Calu3 (cell line): ENCODE measurements at regions not wholly inside any gene's neighbourhood (a gene's known extent, or its start where the extent isn't known, plus 50 kb on each side); places are given as distances from the start of the nearest gene placed in this dataset.

Source experiments
- BruUV-seq: library from RNA; stranded (reverse); fragments of 400-500 nt; replicated peaks from 2 replicates; lab custom pipeline; 2021; lab: Mats Ljungman, UMichigan
- CTCF ChIA-PET: fragments of 300-600 bp; sonication (Branson Sonifier 250); formaldehyde crosslinking; loops from one replicate; lab custom pipeline; 2022; ENCODE audit warnings: antibody characterized with exemption; lab: Charles Lee
- DNase-seq: peaks from one replicate; pipeline ENCODE4 v3.0.0; 2022
- H3K27ac Mint-ChIP-seq: one replicate; pipeline ENCODE4 v1.8.0; 2022; ENCODE audit warnings: mixed read lengths; ENCODE audit not compliant: unreplicated experiment
- H3K27me3 Mint-ChIP-seq: one replicate; pipeline ENCODE4 v1.8.0; 2022; ENCODE audit warnings: mixed read lengths; ENCODE audit not compliant: unreplicated experiment
- H3K36me3 Mint-ChIP-seq: one replicate; pipeline ENCODE4 v1.8.0; 2022; ENCODE audit warnings: mild to moderate bottlenecking, moderate library complexity, mixed read lengths; ENCODE audit not compliant: insufficient read depth, unreplicated experiment
- H3K4me1 Mint-ChIP-seq: one replicate; pipeline ENCODE4 v1.8.0; 2022; ENCODE audit warnings: mild to moderate bottlenecking, low read depth, mixed read lengths; ENCODE audit not compliant: unreplicated experiment
- H3K4me3 Mint-ChIP-seq: one replicate; pipeline ENCODE4 v1.8.0; 2022; ENCODE audit warnings: mild to moderate bottlenecking, low read depth, moderate library complexity, mixed read lengths; ENCODE audit not compliant: unreplicated experiment
- H3K9me3 Mint-ChIP-seq: one replicate; pipeline ENCODE4 v1.8.0; 2022; ENCODE audit warnings: low read depth, mixed read lengths; ENCODE audit not compliant: unreplicated experiment
- intact Hi-C: fragments of 100-400 bp; cut with micrococcal nuclease; formaldehyde crosslinking; loops from one replicate; pipeline ENCODE4 v1.10.0; 2022; ENCODE audit not compliant: unreplicated experiment
- TF ChIP-seq, protein P1 (sequence below): fragments of 200-600 bp; IDR thresholded peaks from one replicate; pipeline ENCODE4 v1.8.0; 2022; ENCODE audit warnings: antibody characterized with exemption; ENCODE audit not compliant: unreplicated experiment

DNA sequence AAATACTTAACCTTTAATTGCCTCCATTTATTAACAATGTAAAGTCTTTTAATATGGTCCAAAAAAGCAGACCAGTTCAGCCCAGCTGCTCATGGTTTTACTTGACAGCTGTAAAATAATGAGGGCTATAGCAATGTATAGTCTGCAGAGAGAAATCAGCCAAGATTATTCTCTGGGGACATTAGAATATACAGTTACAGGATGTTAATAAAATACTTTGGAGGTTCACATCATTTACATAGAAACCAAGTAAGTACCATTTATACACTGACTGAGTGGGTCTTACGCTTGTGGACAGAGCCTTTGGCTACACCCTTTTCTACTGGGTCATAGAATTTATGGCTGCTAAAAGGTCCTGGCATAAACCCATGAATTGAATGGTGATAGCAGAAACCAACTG is 340.7 kb upstream of the CELF2 start:
- Mint-ChIP-seq H3K9me3 (no peaks in the 10 kb centered on the region), H3K4me1 (no peaks in the 10 kb centered on the region), H3K4me3 (no peak overlapping the region), H3K27ac (no peak overlapping the region), H3K27me3 (no peaks in the 10 kb centered on the region), H3K36me3 (no peaks in the 10 kb centered on the region)
- DNase-seq: no peak
- intact Hi-C loops: loop anchor here (5.0 kb wide), 1 partner anchor 1335 kb away; no protein-coding TSS in a partner anchor
- BruUV-seq: no TSS peak
- TF ChIP-seq, protein P1, sequence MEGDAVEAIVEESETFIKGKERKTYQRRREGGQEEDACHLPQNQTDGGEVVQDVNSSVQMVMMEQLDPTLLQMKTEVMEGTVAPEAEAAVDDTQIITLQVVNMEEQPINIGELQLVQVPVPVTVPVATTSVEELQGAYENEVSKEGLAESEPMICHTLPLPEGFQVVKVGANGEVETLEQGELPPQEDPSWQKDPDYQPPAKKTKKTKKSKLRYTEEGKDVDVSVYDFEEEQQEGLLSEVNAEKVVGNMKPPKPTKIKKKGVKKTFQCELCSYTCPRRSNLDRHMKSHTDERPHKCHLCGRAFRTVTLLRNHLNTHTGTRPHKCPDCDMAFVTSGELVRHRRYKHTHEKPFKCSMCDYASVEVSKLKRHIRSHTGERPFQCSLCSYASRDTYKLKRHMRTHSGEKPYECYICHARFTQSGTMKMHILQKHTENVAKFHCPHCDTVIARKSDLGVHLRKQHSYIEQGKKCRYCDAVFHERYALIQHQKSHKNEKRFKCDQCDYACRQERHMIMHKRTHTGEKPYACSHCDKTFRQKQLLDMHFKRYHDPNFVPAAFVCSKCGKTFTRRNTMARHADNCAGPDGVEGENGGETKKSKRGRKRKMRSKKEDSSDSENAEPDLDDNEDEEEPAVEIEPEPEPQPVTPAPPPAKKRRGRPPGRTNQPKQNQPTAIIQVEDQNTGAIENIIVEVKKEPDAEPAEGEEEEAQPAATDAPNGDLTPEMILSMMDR: no peak
- CTCF ChIA-PET: interaction anchor here (0.6 to 0.7 kb wide), 2 partner anchors 131 to 1334 kb away, joined by 3 read pairs; no protein-coding TSS in a partner anchor

DNA sequence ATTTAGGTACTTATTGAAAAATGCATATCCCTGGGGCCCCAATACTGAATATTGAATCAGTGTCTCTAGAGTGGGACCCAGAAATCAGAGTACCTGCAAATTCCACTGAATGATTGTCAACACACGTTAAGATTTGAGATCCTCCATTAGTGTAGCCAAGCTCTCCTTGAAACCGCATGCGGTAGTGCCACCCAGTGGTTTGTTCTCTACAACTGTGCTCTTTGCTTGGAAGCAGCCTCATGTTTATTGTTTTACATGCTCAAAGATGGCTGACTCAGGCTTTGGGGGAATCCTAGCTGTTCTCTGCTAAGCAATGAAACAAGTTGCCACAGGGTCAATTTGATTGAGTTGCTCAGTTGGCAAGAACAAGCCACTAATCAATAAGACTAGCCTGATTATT is 340.2 kb upstream of the CELF2 start:
- peak; percentile 41 for DNase-seq
- Mint-ChIP-seq H3K4me3 (no peak overlapping the region), H3K27me3 (no peaks in the 10 kb centered on the region), H3K9me3 (no peaks in the 10 kb centered on the region), H3K4me1 (no peaks in the 10 kb centered on the region), H3K27ac (no peak overlapping the region), H3K36me3 (no peaks in the 10 kb centered on the region)
- CTCF ChIA-PET: interaction anchor here (0.7 kb wide), 1 partner anchor 1335 kb away, joined by 3 read pairs; no protein-coding TSS in a partner anchor
- intact Hi-C loops: loop anchor here (5.0 kb wide), 1 partner anchor 1335 kb away; no protein-coding TSS in a partner anchor
- TF ChIP-seq, protein P1: no peak
- no TSS peak for BruUV-seq

DNA sequence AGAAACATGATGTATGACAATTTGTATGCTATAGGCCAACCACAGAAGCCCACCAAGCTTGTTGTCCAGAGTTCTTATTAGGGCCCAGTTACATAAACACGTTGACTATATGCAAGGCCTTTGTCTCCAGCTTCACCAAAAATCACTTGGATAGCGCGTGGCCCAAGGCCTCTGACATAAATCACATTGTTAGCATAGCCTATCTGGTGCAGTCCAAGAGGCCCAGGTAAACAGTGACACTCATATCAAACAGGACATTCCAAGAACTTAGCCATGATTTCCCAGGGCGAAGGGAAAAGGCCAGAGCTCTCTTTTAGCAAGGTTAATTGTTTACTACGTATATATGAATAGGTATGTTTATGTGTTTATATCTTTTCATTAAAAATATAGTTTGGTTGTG is 337.2 kb upstream of the CELF2 start:
- no peak overlapping the region for H3K4me3 Mint-ChIP-seq
- no peaks in the 10 kb centered on the region for H3K9me3 Mint-ChIP-seq
- BruUV-seq: no TSS peak
- TF ChIP-seq, protein P1: no peak
- H3K36me3 Mint-ChIP-seq: no peaks in the 10 kb centered on the region
- no peak for DNase-seq
- no peaks in the 10 kb centered on the region for H3K4me1 Mint-ChIP-seq
- no peaks in the 10 kb centered on the region for H3K27me3 Mint-ChIP-seq
- intact Hi-C loops: no loop called here
- CTCF ChIA-PET: no interaction called here
- H3K27ac Mint-ChIP-seq: no peak overlapping the region

DNA sequence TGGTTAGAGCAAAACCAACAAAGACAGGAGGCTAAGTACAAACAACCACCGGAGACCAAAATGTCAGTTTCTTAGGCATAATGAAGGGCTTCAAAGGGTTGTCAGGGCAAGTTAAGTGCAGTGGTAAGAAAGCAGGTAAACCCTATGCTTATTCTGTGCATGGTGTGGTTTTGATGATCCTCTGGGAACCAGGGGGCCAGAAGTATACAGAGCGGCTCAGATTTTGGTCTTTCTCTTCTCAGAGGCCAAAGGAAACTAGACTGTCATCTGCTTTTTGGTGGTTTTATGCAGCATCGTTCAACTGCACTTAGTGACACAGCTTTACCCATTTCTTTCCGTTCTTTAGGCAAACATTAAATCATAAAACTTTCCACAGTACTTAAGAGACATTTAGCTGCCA is 332.7 kb upstream of the CELF2 start:
- Mint-ChIP-seq H3K4me3 (no peak overlapping the region), H3K4me1 (no peaks in the 10 kb centered on the region), H3K27me3 (no peaks in the 10 kb centered on the region), H3K27ac (no peak overlapping the region), H3K9me3 (no peaks in the 10 kb centered on the region), H3K36me3 (no peaks in the 10 kb centered on the region)
- CTCF ChIA-PET: no interaction called here
- DNase-seq: no peak
- TF ChIP-seq, protein P1: no peak
- no TSS peak for BruUV-seq
- intact Hi-C loops: no loop called here
